ENCODE measurements at regions not wholly inside any gene's neighbourhood (a gene's known extent, or its start where the extent isn't known, plus 50 kb on each side); places are given as distances from the start of the nearest gene placed in this dataset.

- POLR2A ChIA-PET, result no interaction called here
- no peak for TF ChIP-seq CTCF (IDR thresholded peaks at IDR 0.05; ENCODE audit: insufficient read depth, low read depth, low read length)
- CTCF ChIA-PET, result interaction anchor here (0.8 kb wide), 1 partner anchor 19 kb away, joined by 4 read pairs; no protein-coding TSS in a partner anchor
- H3K4me3 ChIP-seq (ENCODE audit: low read depth, low read length), result no peak overlapping the region
- H3K36me3 ChIP-seq (ENCODE audit: control insufficient read depth, insufficient read depth, low read length), result no peaks in the 10 kb centered on the region
- no peaks in the 10 kb centered on the region for H3K27me3 ChIP-seq (ENCODE audit: control insufficient read depth, insufficient read depth, low read length)
- no peak for DNase-seq (ENCODE audit: low read depth)
Observed at GRCh38 chr2:59254279-59254678, 1013.2 kb upstream of the FANCL start.

- Histone ChIP-seq H3K27me3 (ENCODE audit: control insufficient read depth, insufficient read depth, low read length) (no peaks in the 10 kb centered on the region), H3K36me3 (ENCODE audit: control insufficient read depth, insufficient read depth, low read length) (no peaks in the 10 kb centered on the region), H3K4me3 (ENCODE audit: low read depth, low read length) (no peak overlapping the region)
- no peak for TF ChIP-seq CTCF (IDR thresholded peaks at IDR 0.05; ENCODE audit: insufficient read depth, low read depth, low read length)
- DNase-seq (ENCODE audit: low read depth), result no peak
- POLR2A ChIA-PET, result no interaction called here
- CTCF ChIA-PET, result interaction anchor here (0.7 kb wide), 1 partner anchor 9 kb away, joined by 3 read pairs; no protein-coding TSS in a partner anchor
Observed at GRCh38 chr2:59250307-59250677, 1009.2 kb upstream of the FANCL start.

GRCh38 chr2:59249441-59250306 is 1008.5 kb upstream of the FANCL start:
- POLR2A ChIA-PET, result no interaction called here
- TF ChIP-seq CTCF (IDR thresholded peaks at IDR 0.05; ENCODE audit: insufficient read depth, low read depth, low read length), result no peak
- Histone ChIP-seq H3K27me3 (ENCODE audit: control insufficient read depth, insufficient read depth, low read length) (no peaks in the 10 kb centered on the region), H3K4me3 (ENCODE audit: low read depth, low read length) (no peak overlapping the region), H3K36me3 (ENCODE audit: control insufficient read depth, insufficient read depth, low read length) (no peaks in the 10 kb centered on the region)
- CTCF ChIA-PET, result interaction anchor here (0.7 kb wide), 1 partner anchor 9 kb away, joined by 3 read pairs; no protein-coding TSS in a partner anchor
- DNase-seq (ENCODE audit: low read depth), result no peak

GRCh38 chr2:59239146-59239545 is 998.0 kb upstream of the FANCL start:
- TF ChIP-seq CTCF (IDR thresholded peaks at IDR 0.05; ENCODE audit: insufficient read depth, low read depth, low read length), result no peak
- POLR2A ChIA-PET, result no interaction called here
- DNase-seq (ENCODE audit: low read depth), result no peak
- H3K4me3 ChIP-seq (ENCODE audit: low read depth, low read length), result no peak overlapping the region
- H3K36me3 ChIP-seq (ENCODE audit: control insufficient read depth, insufficient read depth, low read length), result no peaks in the 10 kb centered on the region
- CTCF ChIA-PET, result no interaction called here
- no peaks in the 10 kb centered on the region for H3K27me3 ChIP-seq (ENCODE audit: control insufficient read depth, insufficient read depth, low read length)

- ChIA-PET CTCF (no interaction called here), POLR2A (no interaction called here)
- Histone ChIP-seq H3K4me3 (ENCODE audit: low read depth, low read length) (no peak overlapping the region), H3K36me3 (ENCODE audit: control insufficient read depth, insufficient read depth, low read length) (no peaks in the 10 kb centered on the region), H3K27me3 (ENCODE audit: control insufficient read depth, insufficient read depth, low read length) (no peaks in the 10 kb centered on the region)
- DNase-seq (ENCODE audit: low read depth), result no peak
- TF ChIP-seq CTCF (IDR thresholded peaks at IDR 0.05; ENCODE audit: insufficient read depth, low read depth, low read length), result no peak
Observed at GRCh38 chr2:59237311-59237710, 996.2 kb upstream of the FANCL start.
